ENCODE measurements at regions not wholly inside any gene's neighbourhood (a gene's known extent, or its start where the extent isn't known, plus 50 kb on each side); places are given as distances from the start of the nearest gene placed in this dataset.
"Not testable (repeated sequence)": the region's sequence is repeated elsewhere in the genome, so short reads cannot be mapped to it uniquely, and the experiment has no call there.

- in situ Hi-C loops (cut with HindIII; ENCODE audit: low sequenced_read_pairs) = no loop called here
- DNase-seq (ENCODE audit: low spot score) = peak; percentile 1
Observed at GRCh38 chr16:60541535-60541934, 1494.7 kb downstream of the CDH8 start.

- in situ Hi-C loops (cut with HindIII; ENCODE audit: low sequenced_read_pairs) = no loop called here
- no peak for DNase-seq (ENCODE audit: low spot score)
Observed at GRCh38 chr16:60510941-60511340, 1525.3 kb downstream of the CDH8 start.

GRCh38 chr16:60510208-60510607 is 1526.0 kb downstream of the CDH8 start:
- DNase-seq (ENCODE audit: low spot score) = no peak
- in situ Hi-C loops (cut with HindIII; ENCODE audit: low sequenced_read_pairs) = no loop called here

GRCh38 chr16:60491273-60491672 is 1545.0 kb downstream of the CDH8 start:
- DNase-seq (ENCODE audit: low spot score) = no peak
- in situ Hi-C loops (cut with HindIII; ENCODE audit: low sequenced_read_pairs) = no loop called here

- DNase-seq (ENCODE audit: low spot score) = no peak
- in situ Hi-C loops (cut with HindIII; ENCODE audit: low sequenced_read_pairs) = no loop called here
Observed at GRCh38 chr16:60485872-60486489, 1550.3 kb downstream of the CDH8 start.

DNA sequence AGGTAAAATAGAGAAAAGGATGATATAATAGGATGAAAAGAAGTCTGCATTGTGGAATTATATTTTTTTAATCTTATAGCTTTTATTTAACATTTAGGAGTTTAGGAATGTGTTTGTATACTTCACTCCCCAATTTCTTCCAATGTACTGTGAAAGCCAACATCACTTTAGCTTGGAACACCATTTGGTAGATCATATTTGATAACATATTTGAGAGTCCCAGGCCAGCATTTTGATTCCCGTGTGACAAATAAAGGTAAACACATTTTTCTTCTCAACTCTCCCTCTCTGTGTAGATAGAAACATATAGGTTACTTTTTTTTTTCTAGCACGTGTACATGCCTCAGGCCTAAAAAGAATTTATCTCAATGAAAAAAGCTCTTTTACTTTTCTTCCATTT is 1551.3 kb downstream of the CDH8 start:
- in situ Hi-C loops (cut with HindIII; ENCODE audit: low sequenced_read_pairs) = no loop called here
- no peak for DNase-seq (ENCODE audit: low spot score)

- in situ Hi-C loops (cut with HindIII; ENCODE audit: low sequenced_read_pairs) = no loop called here
- no peak for DNase-seq (ENCODE audit: low spot score)
Observed at GRCh38 chr16:60481591-60481990, 1554.6 kb downstream of the CDH8 start.

DNA sequence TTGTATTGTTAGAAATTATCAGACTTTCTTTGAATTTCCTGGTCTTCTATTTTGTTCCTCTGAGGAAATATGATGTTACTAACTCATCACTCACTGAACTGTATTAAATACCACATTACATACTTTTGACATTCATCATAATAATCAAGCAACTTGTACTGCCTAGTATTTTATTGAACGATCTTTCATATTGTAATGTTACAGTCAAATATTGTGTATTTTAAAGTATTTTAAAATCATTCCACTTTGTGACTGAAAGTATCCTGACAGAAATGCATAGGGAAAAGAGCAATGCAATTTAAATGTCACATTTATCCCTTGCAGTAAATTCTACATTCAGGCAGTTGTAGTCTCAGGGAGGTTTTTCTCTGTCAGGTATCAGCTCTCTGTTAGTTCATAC is 1557.4 kb downstream of the CDH8 start:
- in situ Hi-C loops (cut with HindIII; ENCODE audit: low sequenced_read_pairs) = no loop called here
- no peak for DNase-seq (ENCODE audit: low spot score)

DNA sequence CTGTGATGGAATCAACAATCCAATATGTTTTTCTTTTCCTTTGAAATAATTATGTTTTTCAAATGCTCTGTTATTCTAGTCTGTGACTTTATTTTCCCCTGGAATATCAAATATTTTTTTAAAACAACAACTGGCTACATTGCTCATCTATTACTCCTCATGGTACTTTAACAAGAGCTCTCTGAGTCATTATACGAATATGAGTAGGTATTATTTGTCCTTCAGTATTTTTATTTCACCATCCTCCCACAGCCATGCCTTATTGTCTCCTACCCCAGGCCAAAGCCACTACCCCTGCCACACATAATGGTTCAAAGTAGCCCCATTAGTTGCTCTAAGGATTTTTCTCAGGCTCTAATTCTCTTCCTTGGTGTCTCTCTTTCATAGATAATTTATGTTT is 1572.3 kb downstream of the CDH8 start:
- no peak for DNase-seq (ENCODE audit: low spot score)
- in situ Hi-C loops (cut with HindIII; ENCODE audit: low sequenced_read_pairs) = no loop called here

- in situ Hi-C loops (cut with HindIII; ENCODE audit: low sequenced_read_pairs) = no loop called here
Observed at GRCh38 chr16:60459463-60459862, 1576.8 kb downstream of the CDH8 start.

GRCh38 chr16:60458255-60458654 is 1578.0 kb downstream of the CDH8 start:
- no peak for DNase-seq (ENCODE audit: low spot score)
- in situ Hi-C loops (cut with HindIII; ENCODE audit: low sequenced_read_pairs) = no loop called here

More at GRCh38 chr16:60459463-60459862, 1576.8 kb downstream of the CDH8 start:
- DNase-seq (ENCODE audit: low spot score) = no peak

GRCh38 chr16:60452646-60453045 is 1583.6 kb downstream of the CDH8 start:
- no peak for DNase-seq (ENCODE audit: low spot score)
- in situ Hi-C loops (cut with HindIII; ENCODE audit: low sequenced_read_pairs) = no loop called here

GRCh38 chr16:60438894-60439293 is 1597.3 kb downstream of the CDH8 start:
- in situ Hi-C loops (cut with HindIII; ENCODE audit: low sequenced_read_pairs) = no loop called here
- no peak for DNase-seq (ENCODE audit: low spot score)

DNA sequence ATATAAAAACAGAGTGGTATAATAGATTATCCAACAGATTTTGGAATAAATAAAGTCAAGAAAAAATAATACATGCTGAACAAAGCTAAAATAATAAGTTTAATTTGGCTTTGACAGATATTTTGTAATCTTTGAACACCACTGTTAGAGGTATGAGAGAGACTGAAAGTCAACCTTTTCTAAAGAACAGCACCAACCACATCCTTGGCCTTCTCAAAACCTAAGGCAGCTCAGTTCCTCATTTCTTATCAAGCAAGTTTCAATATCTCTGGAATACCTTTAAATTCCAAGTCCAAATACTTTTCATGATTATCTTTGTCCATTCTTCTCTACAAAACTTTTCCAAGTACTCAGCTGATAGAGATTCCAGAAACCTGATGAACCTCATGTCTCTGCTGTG is 1603.8 kb downstream of the CDH8 start:
- in situ Hi-C loops (cut with HindIII; ENCODE audit: low sequenced_read_pairs) = no loop called here
- no peak for DNase-seq (ENCODE audit: low spot score)

GRCh38 chr16:60419859-60420258 is 1616.4 kb downstream of the CDH8 start:
- DNase-seq (ENCODE audit: low spot score) = no peak
- in situ Hi-C loops (cut with HindIII; ENCODE audit: low sequenced_read_pairs) = no loop called here

DNA sequence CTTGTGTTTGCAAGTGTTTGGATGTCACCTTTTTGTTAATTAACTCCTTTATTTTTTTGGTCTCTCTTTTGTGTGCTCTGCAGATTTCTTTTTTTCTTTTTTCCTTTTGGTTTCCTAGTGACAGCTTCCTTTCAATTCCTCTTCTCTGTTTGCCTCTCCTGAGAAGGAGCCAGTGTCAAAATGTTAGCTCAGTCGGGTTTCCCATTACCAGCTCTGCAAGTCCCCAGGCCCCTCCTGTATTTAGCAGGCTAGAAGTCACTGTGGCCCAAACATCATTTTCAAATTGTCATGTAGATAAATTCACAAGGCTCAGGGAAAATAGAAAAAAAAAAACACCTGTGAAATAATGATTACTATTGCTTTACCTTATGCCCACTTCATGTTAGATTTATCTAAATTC is 1621.6 kb downstream of the CDH8 start:
- in situ Hi-C loops (cut with HindIII; ENCODE audit: low sequenced_read_pairs) = no loop called here
- no peak for DNase-seq (ENCODE audit: low spot score)

DNA sequence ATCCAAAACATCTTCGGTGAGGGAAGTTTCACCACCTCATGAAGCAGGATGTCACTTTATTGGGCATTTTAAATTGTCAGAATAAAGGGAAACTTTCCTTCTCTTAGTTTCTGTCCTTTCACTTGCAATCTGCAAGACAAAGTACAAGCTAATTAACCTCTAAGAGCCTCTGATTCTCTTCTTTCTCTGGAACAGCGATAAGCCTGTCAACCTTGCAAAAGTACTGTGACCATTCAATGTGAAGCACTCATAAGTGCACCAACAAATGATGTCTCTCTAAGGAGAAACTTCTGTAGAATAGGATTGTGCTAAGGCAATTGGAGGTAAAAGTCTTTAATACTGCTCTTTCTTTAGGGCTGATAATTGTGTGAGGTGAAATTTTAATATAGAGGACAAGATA is 1622.3 kb downstream of the CDH8 start:
- no peak for DNase-seq (ENCODE audit: low spot score)
- in situ Hi-C loops (cut with HindIII; ENCODE audit: low sequenced_read_pairs) = no loop called here

DNA sequence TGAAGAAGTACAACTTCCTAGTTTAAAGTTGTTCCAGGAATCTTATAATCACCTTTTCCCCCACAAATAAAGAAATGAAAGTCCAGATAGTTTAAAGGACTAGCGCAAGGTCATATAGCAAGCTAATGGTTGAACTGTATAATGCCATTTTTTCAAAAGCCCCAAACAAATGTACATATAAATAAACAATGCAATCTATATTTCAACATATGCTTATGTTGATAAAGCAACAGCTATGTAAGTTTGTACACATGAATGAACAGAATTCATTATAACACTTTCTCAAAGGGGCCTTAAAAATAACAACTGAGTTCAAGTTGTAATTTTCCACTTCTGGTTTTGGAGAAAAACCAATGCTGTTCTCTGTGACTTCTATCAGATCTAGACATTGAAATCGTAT is 1628.6 kb downstream of the CDH8 start:
- in situ Hi-C loops (cut with HindIII; ENCODE audit: low sequenced_read_pairs) = no loop called here
- no peak for DNase-seq (ENCODE audit: low spot score)

GRCh38 chr16:60407034-60407433 is 1629.2 kb downstream of the CDH8 start:
- in situ Hi-C loops (cut with HindIII; ENCODE audit: low sequenced_read_pairs) = no loop called here
- no peak for DNase-seq (ENCODE audit: low spot score)

GRCh38 chr16:60405286-60405685 is 1631.0 kb downstream of the CDH8 start:
- DNase-seq (ENCODE audit: low spot score) = no peak
- in situ Hi-C loops (cut with HindIII; ENCODE audit: low sequenced_read_pairs) = no loop called here

- DNase-seq (ENCODE audit: low spot score) = no peak
Observed at GRCh38 chr16:60404401-60404800, 1631.8 kb downstream of the CDH8 start.

GRCh38 chr16:60402941-60403340 is 1633.3 kb downstream of the CDH8 start:
- DNase-seq (ENCODE audit: low spot score); in situ Hi-C loops (cut with HindIII; ENCODE audit: low sequenced_read_pairs): not testable (repeated sequence)

More at GRCh38 chr16:60404401-60404800, 1631.8 kb downstream of the CDH8 start:
- in situ Hi-C loops (cut with HindIII; ENCODE audit: low sequenced_read_pairs) = no loop called here
